GM19328 (cell line): ENCODE measurements at regions not wholly inside any gene's neighbourhood (a gene's known extent, or its start where the extent isn't known, plus 50 kb on each side); places are given as distances from the start of the nearest gene placed in this dataset.

Experiments
- ATAC-seq: cut with Tn5 transposase; IDR thresholded peaks from one replicate; pipeline ENCODE4 v1.9.1; 2021; ENCODE audit warnings: mild to moderate bottlenecking, moderate library complexity; ENCODE audit not compliant: unreplicated experiment

GRCh38 chr5:4424895-4425294 lies 715.2 kb upstream of the ADAMTS16 start:
- ATAC-seq: no peak

GRCh38 chr5:4440536-4440935 lies 699.6 kb upstream of the ADAMTS16 start:
- ATAC-seq: no peak

GRCh38 chr5:4442221-4442620 lies 697.9 kb upstream of the ADAMTS16 start:
- no peak for ATAC-seq

GRCh38 chr5:4447657-4448056 lies 692.5 kb upstream of the ADAMTS16 start:
- no peak for ATAC-seq

- ATAC-seq: no peak
Observed at GRCh38 chr5:4453655-4454054, 686.5 kb upstream of the ADAMTS16 start.

- ATAC-seq: no peak
Observed at GRCh38 chr5:4479426-4479825, 660.7 kb upstream of the ADAMTS16 start.

- no peak for ATAC-seq
Observed at GRCh38 chr5:4480528-4481349, 659.4 kb upstream of the ADAMTS16 start.

- ATAC-seq: no peak
Observed at GRCh38 chr5:4487581-4487980, 652.5 kb upstream of the ADAMTS16 start.

GRCh38 chr5:4511996-4512656 lies 628.0 kb upstream of the ADAMTS16 start:
- ATAC-seq: no peak

GRCh38 chr5:4513381-4513780 lies 626.7 kb upstream of the ADAMTS16 start:
- no peak for ATAC-seq

GRCh38 chr5:4514067-4514648 lies 626.0 kb upstream of the ADAMTS16 start:
- no peak for ATAC-seq

- no peak for ATAC-seq
Observed at GRCh38 chr5:4518903-4519672, 621.0 kb upstream of the ADAMTS16 start.

- no peak for ATAC-seq
Observed at GRCh38 chr5:4520559-4520958, 619.6 kb upstream of the ADAMTS16 start.

GRCh38 chr5:4523038-4523437 lies 617.1 kb upstream of the ADAMTS16 start:
- ATAC-seq: no peak

- no peak for ATAC-seq
Observed at GRCh38 chr5:4531756-4532704, 608.1 kb upstream of the ADAMTS16 start.

GRCh38 chr5:4532705-4533080 lies 607.4 kb upstream of the ADAMTS16 start:
- no peak for ATAC-seq

GRCh38 chr5:4533457-4534105 lies 606.5 kb upstream of the ADAMTS16 start:
- no peak for ATAC-seq

- no peak for ATAC-seq
Observed at GRCh38 chr5:4537489-4537888, 602.6 kb upstream of the ADAMTS16 start.

GRCh38 chr5:4540375-4541173 lies 599.6 kb upstream of the ADAMTS16 start:
- ATAC-seq: no peak
